DND-41 (cell line): ENCODE measurements at regions not wholly inside any gene's neighbourhood (a gene's known extent, or its start where the extent isn't known, plus 50 kb on each side); places are given as distances from the start of the nearest gene placed in this dataset.

ENCODE experiments used
- CTCF ChIP-seq: IDR thresholded peaks from 2 replicates; pipeline ENCODE4 v1.5.1; 2012; ENCODE audit warnings: borderline replicate concordance, low read length, moderate library complexity, mild to moderate bottlenecking; ENCODE audit not compliant: poor library complexity, severe bottlenecking; ENCODE audit errors: extremely low read depth
- EZH2 ChIP-seq: IDR thresholded peaks from 3 replicates; pipeline ENCODE4 v1.6.1; 2012; ENCODE audit warnings: borderline replicate concordance, low read depth, mild to moderate bottlenecking, moderate library complexity, low read length, inconsistent platforms; ENCODE audit not compliant: severe bottlenecking

- TF ChIP-seq CTCF (no peak), EZH2 (no peak)
These were observed 377.2 kb upstream of the PDE3A start for GRCh38 chr12:19991146-19991545.
